SK-N-SH treated with all-trans-retinoic acid at 6 μM for 48 hours (cell line): ENCODE measurements at regions not wholly inside any gene's neighbourhood (a gene's known extent, or its start where the extent isn't known, plus 50 kb on each side); places are given as distances from the start of the nearest gene placed in this dataset.

Source experiments
- ATAC-seq: fragments of 200-7000 bp; cut with Tn5 transposase; 3 replicates; pipeline ENCODE4 v1.9.1; 2020; ENCODE audit warnings: mild to moderate bottlenecking, moderate library complexity
- BACH2 ChIP-seq: fragments of 250-450 bp; sonication (Bioruptor Pico); IDR thresholded peaks from 2 replicates; pipeline ENCODE4 v1.9.0; 2021; ENCODE audit warnings: mild to moderate bottlenecking, borderline replicate concordance
- CSDC2 ChIP-seq: fragments of 250-450 bp; sonication (Bioruptor Pico); IDR thresholded peaks from 2 replicates; pipeline ENCODE4 v1.5.0; 2020; ENCODE audit warnings: mild to moderate bottlenecking, moderate library complexity
- ESRRG ChIP-seq: fragments of 250-450 bp; sonication (Bioruptor Pico); IDR thresholded peaks from 2 replicates; pipeline ENCODE4 v1.6.1; 2021; ENCODE audit warnings: mild to moderate bottlenecking
- GLIS3 ChIP-seq: fragments of 250-450 bp; sonication (Bioruptor Pico); IDR thresholded peaks from 2 replicates; pipeline ENCODE4 v1.5.0; 2020; ENCODE audit warnings: mild to moderate bottlenecking, moderate library complexity
- ISL1 ChIP-seq: fragments of 250-450 bp; sonication (Bioruptor Pico); IDR thresholded peaks from 2 replicates; pipeline ENCODE4 v2.1.2; 2022; ENCODE audit warnings: mild to moderate bottlenecking, moderate library complexity
- OSR1 ChIP-seq: fragments of 250-450 bp; sonication (Bioruptor Pico); IDR thresholded peaks from 2 replicates; pipeline ENCODE4 v1.8.0; 2022; ENCODE audit warnings: moderate library complexity, mild to moderate bottlenecking, inconsistent platforms
- PPARA ChIP-seq: fragments of 250-450 bp; sonication (Bioruptor Pico); IDR thresholded peaks from 2 replicates; pipeline ENCODE4 v1.5.0; 2020; ENCODE audit warnings: mild to moderate bottlenecking, borderline replicate concordance
- RARB ChIP-seq: fragments of 250-450 bp; sonication (Bioruptor Pico); IDR thresholded peaks from 2 replicates; pipeline ENCODE4 v1.8.0; 2021; ENCODE audit warnings: mild to moderate bottlenecking, moderate library complexity
- TOX ChIP-seq: fragments of 250-450 bp; sonication (Bioruptor Pico); IDR thresholded peaks from 2 replicates; pipeline ENCODE4 v1.8.0; 2021; ENCODE audit warnings: mild to moderate bottlenecking, moderate library complexity, borderline replicate concordance
- ZC3H10 ChIP-seq: fragments of 250-450 bp; sonication (Bioruptor Pico); IDR thresholded peaks from 2 replicates; pipeline ENCODE4 v1.5.1; 2021; ENCODE audit warnings: mild to moderate bottlenecking, moderate library complexity
- ZFP3 ChIP-seq: fragments of 250-450 bp; sonication (Bioruptor Pico); IDR thresholded peaks from 2 replicates; pipeline ENCODE4 v1.5.0; 2020; ENCODE audit warnings: mild to moderate bottlenecking, moderate library complexity
- ZNF565 ChIP-seq: fragments of 450-650 bp; formaldehyde crosslinking; conservative IDR thresholded peaks from 2 replicates; pipeline ENCODE4 v1.5.0; 2020; ENCODE audit warnings: low read depth, mild to moderate bottlenecking, moderate library complexity
- ZNF70 ChIP-seq: fragments of 450-650 bp; formaldehyde crosslinking; IDR thresholded peaks from 2 replicates; pipeline ENCODE4 v1.5.0; 2020; ENCODE audit warnings: mild to moderate bottlenecking, moderate library complexity
- ZNF8 ChIP-seq: fragments of 450-650 bp; formaldehyde crosslinking; IDR thresholded peaks from 2 replicates; pipeline ENCODE4 v1.5.0; 2020; ENCODE audit warnings: mild to moderate bottlenecking, moderate library complexity
- TF ChIP-seq, protein P1 (sequence below): fragments of 250-450 bp; sonication (Bioruptor Pico); IDR thresholded peaks from 2 replicates; pipeline ENCODE4 v1.5.0; 2020; ENCODE audit warnings: mild to moderate bottlenecking, moderate library complexity
- TF ChIP-seq, protein P2 (sequence below): fragments of 250-450 bp; sonication (Bioruptor Pico); IDR thresholded peaks from 2 replicates; pipeline ENCODE4 v1.5.1; 2020; ENCODE audit warnings: low read depth, mild to moderate bottlenecking, moderate library complexity
- TF ChIP-seq, protein P3 (sequence below): fragments of 250-450 bp; sonication (Bioruptor Pico); IDR thresholded peaks from 2 replicates; pipeline ENCODE4 v1.5.1; 2021; ENCODE audit warnings: mild to moderate bottlenecking, moderate library complexity
- TF ChIP-seq, protein P4 (sequence below): fragments of 250-450 bp; sonication (Bioruptor Pico); IDR thresholded peaks from 2 replicates; pipeline ENCODE4 v1.8.0; 2020; ENCODE audit warnings: mild to moderate bottlenecking, moderate library complexity, borderline replicate concordance
- TF ChIP-seq, protein P5 (sequence below): fragments of 250-450 bp; sonication (Bioruptor Pico); IDR thresholded peaks from 2 replicates; pipeline ENCODE4 v1.8.0; 2021; ENCODE audit warnings: low read depth, mild to moderate bottlenecking, moderate library complexity, borderline replicate concordance

DNA sequence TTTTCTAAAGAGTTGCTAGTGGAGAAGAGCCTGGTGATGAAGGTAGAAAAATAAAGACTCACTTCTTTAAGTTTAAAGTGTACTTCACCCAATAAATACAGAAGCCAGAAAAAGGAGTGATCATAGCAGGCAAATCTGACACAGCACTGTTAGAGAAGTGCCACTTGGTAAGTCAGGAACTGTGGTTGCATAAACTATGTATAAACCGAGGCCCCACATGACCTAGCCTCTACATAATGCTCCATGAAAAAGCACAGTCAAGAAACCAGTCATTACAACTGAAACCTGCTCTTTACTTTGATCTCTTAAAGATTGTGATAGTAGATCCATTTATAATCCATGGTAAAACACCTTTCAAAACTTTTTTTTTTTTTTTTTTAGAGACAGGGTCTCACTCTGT lies 172.1 kb upstream of the PHYHIPL start:
- ATAC-seq, result no peak
- TF ChIP-seq, protein P1, sequence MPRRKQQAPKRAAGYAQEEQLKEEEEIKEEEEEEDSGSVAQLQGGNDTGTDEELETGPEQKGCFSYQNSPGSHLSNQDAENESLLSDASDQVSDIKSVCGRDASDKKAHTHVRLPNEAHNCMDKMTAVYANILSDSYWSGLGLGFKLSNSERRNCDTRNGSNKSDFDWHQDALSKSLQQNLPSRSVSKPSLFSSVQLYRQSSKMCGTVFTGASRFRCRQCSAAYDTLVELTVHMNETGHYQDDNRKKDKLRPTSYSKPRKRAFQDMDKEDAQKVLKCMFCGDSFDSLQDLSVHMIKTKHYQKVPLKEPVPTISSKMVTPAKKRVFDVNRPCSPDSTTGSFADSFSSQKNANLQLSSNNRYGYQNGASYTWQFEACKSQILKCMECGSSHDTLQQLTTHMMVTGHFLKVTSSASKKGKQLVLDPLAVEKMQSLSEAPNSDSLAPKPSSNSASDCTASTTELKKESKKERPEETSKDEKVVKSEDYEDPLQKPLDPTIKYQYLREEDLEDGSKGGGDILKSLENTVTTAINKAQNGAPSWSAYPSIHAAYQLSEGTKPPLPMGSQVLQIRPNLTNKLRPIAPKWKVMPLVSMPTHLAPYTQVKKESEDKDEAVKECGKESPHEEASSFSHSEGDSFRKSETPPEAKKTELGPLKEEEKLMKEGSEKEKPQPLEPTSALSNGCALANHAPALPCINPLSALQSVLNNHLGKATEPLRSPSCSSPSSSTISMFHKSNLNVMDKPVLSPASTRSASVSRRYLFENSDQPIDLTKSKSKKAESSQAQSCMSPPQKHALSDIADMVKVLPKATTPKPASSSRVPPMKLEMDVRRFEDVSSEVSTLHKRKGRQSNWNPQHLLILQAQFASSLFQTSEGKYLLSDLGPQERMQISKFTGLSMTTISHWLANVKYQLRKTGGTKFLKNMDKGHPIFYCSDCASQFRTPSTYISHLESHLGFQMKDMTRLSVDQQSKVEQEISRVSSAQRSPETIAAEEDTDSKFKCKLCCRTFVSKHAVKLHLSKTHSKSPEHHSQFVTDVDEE (CRISPR knock-in tag), result no peak
- no peak for TF ChIP-seq TOX
- no peak for TF ChIP-seq PPARA (CRISPR knock-in tag)

DNA sequence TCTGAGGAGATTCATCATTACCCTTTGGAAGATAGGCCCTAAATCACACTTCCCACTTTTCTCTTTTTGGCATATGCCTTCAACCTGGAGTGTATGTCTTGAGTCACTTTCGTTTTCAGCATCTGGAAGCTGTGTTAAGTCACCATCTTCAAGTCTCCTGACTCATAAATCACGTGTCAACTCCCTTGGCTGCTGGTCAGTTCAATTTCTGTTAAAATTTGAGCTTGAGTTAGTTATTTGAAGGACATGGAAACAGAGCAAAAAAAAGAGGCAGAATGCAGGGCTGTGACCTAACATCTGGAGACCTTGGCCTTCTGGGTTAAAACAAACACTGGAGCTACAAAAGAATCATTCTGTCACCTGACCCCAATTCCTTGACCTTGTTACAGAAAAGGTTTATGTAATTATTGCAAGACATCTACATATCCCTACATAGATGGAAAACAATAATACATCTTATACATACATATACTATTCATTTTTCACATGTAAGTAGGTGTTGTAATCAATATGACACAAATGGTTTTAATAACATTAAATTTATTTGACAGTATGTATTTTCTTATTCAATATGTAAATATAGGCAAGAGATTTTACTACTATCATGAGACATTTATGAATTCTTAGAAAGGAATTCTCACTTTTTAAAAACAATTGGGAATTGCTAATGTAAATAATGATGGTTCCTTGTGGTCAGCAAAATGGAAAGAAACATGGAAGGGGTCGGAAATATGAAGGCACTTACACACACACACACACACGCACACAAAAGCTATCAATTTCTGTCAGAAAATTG lies 169.7 kb upstream of the PHYHIPL start:
- ATAC-seq, result peak; percentile 48; the same call in 2 of the 3 replicates
- TF ChIP-seq BACH2 (CRISPR knock-in tag) (no peak), OSR1 (no peak), TOX (peak; percentile 48; the same call in 1 of the 2 replicates), ISL1 (no peak), CSDC2 (CRISPR knock-in tag) (no peak), PPARA (CRISPR knock-in tag) (no peak)
- TF ChIP-seq, protein P2, sequence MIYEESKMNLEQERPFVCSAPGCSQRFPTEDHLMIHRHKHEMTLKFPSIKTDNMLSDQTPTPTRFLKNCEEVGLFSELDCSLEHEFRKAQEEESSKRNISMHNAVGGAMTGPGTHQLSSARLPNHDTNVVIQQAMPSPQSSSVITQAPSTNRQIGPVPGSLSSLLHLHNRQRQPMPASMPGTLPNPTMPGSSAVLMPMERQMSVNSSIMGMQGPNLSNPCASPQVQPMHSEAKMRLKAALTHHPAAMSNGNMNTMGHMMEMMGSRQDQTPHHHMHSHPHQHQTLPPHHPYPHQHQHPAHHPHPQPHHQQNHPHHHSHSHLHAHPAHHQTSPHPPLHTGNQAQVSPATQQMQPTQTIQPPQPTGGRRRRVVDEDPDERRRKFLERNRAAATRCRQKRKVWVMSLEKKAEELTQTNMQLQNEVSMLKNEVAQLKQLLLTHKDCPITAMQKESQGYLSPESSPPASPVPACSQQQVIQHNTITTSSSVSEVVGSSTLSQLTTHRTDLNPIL (CRISPR knock-in tag), result no peak
- TF ChIP-seq, all 23 proteins: peak for 1

DNA sequence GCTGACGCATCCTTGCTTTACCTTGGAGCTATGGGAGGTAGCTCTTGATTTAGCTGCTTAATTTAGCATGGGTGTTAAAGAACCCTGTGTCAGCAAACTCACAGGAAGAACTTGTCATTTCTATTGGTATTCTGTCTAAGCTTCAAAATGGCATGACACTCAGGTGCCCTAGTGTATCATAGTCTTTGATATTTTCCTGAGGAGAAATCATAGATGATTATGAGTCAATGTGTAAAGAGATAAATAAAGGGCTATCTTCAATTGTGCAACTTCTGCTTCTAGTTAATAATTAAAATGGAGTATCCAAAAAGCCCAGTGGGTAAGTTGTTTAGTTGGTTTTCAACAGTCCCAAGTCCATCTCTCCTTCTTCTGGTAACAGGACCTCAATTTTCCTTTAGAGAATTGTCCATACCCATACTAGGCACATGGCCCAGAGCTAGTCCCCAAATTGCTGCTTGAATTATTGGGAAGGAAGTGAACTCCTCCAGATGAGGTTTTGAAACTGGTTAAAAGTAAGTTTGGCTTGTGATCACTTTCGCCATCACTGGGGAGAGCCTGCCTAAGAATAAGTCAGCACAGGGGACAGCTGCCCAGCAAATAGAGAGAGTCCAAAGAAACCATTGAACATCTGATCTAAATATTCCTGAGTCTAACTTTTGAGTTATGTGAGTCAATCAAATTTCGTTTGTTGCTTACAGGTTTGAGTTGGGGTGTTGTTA lies 169.0 kb upstream of the PHYHIPL start:
- no peak for ATAC-seq
- TF ChIP-seq, protein P1 (CRISPR knock-in tag), result no peak

DNA sequence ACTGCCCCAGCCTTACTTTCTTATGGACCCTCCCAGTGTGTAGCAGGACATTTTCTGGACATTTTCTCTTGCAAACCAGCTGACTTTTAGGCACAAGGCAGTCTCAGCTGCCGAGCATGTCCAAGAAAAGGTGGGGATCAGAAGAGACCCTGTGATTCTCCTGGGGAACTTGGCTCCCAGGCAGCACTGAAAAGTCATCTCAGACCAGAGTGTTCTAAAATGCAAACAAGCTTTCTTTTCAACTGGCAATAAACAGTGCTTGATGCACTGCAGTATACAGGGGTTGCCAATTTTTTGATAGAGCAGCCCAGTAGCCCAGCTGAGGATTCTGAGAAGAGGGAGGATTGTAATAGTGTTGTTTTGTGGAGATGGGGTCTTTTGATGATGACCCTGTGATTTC lies 168.0 kb upstream of the PHYHIPL start:
- no peak for ATAC-seq
- TF ChIP-seq ISL1 (no peak), ZNF565 (CRISPR knock-in tag) (no peak), ZNF8 (CRISPR knock-in tag) (no peak), PPARA (CRISPR knock-in tag) (no peak), ZNF70 (CRISPR knock-in tag) (no peak), ZC3H10 (no peak), GLIS3 (CRISPR knock-in tag) (no peak), OSR1 (no peak), ZFP3 (no peak), RARB (CRISPR knock-in tag) (no peak), TOX (no peak), ESRRG (CRISPR knock-in tag) (no peak)
- TF ChIP-seq, protein P3, sequence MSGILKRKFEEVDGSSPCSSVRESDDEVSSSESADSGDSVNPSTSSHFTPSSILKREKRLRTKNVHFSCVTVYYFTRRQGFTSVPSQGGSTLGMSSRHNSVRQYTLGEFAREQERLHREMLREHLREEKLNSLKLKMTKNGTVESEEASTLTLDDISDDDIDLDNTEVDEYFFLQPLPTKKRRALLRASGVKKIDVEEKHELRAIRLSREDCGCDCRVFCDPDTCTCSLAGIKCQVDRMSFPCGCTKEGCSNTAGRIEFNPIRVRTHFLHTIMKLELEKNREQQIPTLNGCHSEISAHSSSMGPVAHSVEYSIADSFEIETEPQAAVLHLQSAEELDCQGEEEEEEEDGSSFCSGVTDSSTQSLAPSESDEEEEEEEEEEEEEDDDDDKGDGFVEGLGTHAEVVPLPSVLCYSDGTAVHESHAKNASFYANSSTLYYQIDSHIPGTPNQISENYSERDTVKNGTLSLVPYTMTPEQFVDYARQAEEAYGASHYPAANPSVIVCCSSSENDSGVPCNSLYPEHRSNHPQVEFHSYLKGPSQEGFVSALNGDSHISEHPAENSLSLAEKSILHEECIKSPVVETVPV (CRISPR knock-in tag), result no peak
- TF ChIP-seq, protein P4, sequence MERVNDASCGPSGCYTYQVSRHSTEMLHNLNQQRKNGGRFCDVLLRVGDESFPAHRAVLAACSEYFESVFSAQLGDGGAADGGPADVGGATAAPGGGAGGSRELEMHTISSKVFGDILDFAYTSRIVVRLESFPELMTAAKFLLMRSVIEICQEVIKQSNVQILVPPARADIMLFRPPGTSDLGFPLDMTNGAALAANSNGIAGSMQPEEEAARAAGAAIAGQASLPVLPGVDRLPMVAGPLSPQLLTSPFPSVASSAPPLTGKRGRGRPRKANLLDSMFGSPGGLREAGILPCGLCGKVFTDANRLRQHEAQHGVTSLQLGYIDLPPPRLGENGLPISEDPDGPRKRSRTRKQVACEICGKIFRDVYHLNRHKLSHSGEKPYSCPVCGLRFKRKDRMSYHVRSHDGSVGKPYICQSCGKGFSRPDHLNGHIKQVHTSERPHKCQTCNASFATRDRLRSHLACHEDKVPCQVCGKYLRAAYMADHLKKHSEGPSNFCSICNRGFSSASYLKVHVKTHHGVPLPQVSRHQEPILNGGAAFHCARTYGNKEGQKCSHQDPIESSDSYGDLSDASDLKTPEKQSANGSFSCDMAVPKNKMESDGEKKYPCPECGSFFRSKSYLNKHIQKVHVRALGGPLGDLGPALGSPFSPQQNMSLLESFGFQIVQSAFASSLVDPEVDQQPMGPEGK, result no peak
- TF ChIP-seq, protein P1 (CRISPR knock-in tag), result no peak
- TF ChIP-seq, protein P5, sequence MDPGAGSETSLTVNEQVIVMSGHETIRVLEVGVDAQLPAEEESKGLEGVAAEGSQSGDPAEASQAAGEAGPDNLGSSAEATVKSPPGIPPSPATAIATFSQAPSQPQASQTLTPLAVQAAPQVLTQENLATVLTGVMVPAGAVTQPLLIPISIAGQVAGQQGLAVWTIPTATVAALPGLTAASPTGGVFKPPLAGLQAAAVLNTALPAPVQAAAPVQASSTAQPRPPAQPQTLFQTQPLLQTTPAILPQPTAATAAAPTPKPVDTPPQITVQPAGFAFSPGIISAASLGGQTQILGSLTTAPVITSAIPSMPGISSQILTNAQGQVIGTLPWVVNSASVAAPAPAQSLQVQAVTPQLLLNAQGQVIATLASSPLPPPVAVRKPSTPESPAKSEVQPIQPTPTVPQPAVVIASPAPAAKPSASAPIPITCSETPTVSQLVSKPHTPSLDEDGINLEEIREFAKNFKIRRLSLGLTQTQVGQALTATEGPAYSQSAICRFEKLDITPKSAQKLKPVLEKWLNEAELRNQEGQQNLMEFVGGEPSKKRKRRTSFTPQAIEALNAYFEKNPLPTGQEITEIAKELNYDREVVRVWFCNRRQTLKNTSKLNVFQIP (CRISPR knock-in tag), result no peak
